C1 segment of cervical spinal cord (tissue), 14 donors: ENCODE measurements at regions not wholly inside any gene's neighbourhood (a gene's known extent, or its start where the extent isn't known, plus 50 kb on each side); places are given as distances from the start of the nearest gene placed in this dataset.

Experiments
- DNase-seq, 14 donors: peaks; one replicate each; lab custom pipeline; 2025; lab: John Stamatoyannopoulos, UW

DNA sequence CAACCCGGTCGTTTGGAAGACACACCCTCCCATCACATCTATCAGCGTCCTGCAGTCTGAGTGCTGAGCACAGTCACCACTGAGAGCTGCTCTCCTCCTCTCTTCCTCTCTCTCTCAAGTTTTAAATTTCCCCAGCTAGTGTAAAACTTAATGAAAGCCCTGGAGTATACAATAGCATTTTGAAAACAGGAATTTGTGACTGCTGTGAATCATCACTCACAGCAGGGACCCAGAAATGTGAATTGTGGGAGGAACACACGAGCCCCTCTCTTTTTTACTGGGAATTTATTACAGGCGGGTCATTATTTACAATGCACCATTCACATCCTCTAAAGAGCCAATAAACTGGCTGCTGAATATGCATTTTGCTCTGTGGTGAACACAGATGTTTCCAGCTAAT lies 185.0 kb upstream of the SMIM21 start:
- no peak for DNase-seq

DNA sequence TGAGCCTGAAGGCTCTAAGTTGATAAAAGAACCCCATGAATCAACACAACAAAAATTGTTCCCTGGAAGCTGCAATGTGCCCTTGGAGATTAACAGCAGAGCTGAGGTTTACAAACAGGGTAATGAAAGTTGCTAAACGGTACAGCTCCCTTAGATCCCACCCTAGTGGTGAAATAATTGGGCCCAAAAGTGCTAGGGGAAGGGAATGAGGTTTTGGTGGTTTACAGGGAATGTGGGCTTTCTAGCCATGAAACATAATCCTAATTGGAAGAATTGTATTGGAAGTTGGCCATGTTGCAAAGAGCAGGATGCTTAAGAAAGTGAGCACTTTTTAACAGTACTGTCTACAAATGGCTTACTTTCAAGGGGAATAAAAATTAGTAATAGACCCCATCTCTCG lies 180.2 kb upstream of the SMIM21 start:
- no peak for DNase-seq

GRCh38 chr18:75592527-75592926 lies 165.0 kb upstream of the SMIM21 start:
- no peak for DNase-seq

DNA sequence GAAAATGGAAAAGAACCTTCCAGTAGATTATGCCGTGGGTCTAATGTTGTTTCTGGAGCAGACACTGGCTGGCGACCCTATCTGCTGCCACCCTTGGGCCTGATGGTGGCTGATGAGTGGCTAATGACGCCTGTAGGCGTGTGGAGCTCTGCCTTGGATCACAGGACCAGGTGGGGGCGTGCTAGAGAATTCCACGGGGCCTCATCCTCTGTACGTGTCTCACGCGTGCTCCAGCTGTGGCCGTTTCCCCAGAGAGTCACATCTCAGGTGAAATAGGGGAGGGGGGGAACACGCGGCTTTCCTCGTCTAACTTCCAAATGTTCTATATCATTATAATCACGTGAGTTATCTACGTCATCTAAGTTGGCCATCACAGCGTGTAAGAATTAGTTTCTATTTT lies 160.9 kb upstream of the SMIM21 start:
- no peak for DNase-seq

DNA sequence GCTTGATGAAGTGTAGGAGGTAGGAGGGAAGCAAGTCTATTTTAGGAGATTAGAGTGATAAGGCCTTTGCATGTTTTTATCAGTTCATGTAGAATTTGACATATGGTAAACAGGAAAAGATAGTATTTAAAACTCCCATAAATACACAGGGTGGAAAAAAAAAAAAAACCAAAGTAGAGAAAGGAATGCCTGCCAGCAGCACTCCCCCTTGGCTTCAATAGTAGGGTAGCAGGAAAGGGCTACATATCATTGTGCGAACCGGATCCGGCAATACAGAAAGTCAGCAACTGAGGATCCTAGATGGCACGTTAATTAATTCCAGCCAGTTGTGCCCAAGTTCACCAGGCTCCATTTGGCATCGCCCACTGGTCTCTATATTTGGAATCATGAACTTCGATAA lies 159.6 kb upstream of the SMIM21 start:
- DNase-seq, result no peak

- DNase-seq, result no peak
Observed at GRCh38 chr18:75586130-75586889, 158.8 kb upstream of the SMIM21 start.

- no peak for DNase-seq
Observed at GRCh38 chr18:75582940-75583339, 155.4 kb upstream of the SMIM21 start.

- DNase-seq, result no peak
Observed at GRCh38 chr18:75582406-75582821, 154.9 kb upstream of the SMIM21 start.

DNA sequence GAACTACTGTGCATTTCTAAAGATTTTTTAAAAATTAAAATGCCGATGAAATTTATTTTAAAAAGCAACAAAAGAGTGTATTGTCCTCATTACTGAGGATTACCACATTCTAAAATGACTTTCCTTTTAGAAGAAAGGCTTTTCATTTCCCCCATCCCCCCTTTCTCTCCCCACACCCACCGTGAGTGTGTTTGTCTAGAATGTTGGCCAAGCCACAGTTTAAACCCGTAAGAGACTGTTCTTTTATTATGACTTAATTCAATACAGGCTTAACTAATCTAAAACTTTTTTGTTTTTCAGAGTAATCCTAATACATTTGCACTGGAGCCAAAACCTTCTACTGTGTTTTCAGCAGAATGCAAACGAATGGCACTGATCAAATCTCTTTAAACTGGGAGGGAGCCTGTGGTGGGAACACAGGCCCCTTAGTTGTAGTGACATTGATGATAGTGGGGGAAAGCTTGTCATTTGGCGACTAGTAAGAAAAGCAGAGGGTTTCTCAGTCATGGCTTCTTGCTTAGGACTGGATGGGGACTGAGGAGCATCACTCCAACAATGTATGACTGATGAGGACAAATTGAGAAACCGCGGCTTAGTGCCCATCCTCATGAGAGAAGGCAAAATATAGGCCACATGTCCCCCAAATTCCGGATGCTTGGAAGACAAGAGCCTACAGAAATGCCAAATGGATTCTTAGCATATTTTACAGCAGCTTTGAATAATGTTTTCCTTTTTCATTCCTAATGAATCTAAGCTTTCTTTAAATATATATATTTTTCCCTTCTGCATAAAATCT lies 154.0 kb upstream of the SMIM21 start:
- DNase-seq, result no peak

DNA sequence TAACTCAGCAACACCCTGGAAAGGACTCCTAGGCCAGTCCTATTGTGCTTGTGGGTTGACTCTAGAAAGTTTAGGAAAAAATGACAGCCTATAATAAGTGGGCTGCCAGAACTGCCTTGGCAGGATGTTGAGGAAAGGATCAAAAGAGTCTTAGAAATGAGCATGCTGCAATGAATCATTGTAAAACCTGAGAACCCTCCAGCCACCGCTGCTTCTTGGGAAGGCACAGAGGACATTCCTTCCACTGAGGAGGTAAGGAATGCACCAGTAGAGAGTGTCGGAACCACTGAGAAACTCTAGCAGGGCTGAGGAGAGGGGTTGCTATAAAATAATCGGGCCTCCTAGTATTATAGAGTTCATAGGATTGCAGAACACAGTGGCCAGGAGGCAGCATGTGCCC lies 146.7 kb upstream of the SMIM21 start:
- no peak for DNase-seq

- DNase-seq, result no peak
Observed at GRCh38 chr18:75563150-75563549, 135.6 kb upstream of the SMIM21 start.

DNA sequence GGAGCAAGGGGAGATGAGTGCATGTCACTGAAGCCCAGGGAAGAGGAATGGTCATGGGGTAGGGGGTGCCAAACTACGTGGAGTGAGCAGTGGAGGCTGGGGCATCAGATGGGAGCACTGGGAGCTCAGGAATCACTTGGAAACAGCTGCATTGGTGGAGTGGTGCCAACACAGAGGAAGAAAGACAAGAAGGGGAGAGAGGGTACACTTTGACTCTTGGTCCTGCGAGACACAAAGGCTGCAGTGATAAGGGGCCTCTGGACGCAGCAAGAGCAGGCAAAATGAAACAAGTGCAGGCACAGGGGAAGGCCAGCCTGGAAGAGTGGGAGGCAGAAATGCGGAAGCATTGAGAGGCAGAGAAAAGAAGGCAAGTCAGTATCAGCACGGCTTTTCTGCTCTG lies 134.7 kb upstream of the SMIM21 start:
- no peak for DNase-seq

GRCh38 chr18:75558790-75559189 lies 131.3 kb upstream of the SMIM21 start:
- no peak for DNase-seq

DNA sequence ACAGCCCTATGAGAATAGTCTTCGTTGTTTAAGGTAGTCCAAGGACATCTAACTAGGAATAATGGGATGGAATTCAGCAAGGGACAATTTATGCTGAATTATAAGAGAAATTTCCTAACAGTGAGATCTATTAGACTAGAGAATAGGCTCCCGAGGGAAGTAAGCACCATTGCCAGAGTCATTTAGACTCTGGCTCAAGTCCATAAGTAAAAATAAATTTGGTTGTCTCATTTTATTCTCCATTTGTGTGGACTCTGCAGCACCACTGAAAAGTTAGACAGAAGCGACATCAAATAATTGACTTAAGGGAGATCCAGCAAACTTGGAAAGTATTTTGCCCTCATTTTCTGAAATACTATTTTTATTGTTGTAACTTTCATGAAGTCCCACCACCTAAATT lies 129.3 kb upstream of the SMIM21 start:
- no peak for DNase-seq

GRCh38 chr18:75554644-75555185 lies 127.2 kb upstream of the SMIM21 start:
- DNase-seq, result no peak

DNA sequence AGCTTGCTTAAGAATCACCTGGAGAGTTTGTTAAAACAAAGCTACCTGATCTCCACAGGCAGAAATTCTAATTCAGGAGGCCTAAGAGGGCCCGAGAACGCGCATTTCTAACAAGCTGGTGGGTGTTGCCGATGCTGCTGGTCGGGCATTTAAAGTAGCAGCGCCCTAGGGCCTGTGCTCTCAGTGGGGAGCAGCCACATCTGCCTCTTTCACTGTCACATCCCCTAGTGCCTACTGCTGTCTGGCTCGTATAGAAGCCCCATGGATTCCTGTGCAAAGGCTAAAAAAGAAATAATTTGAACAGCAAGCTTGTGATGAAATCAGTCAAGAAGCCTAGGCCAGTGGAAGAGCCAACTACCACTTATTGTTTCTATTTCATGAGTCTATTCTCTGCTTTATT lies 126.7 kb upstream of the SMIM21 start:
- DNase-seq, result no peak

GRCh38 chr18:75553021-75553420 lies 125.5 kb upstream of the SMIM21 start:
- DNase-seq, result no peak

DNA sequence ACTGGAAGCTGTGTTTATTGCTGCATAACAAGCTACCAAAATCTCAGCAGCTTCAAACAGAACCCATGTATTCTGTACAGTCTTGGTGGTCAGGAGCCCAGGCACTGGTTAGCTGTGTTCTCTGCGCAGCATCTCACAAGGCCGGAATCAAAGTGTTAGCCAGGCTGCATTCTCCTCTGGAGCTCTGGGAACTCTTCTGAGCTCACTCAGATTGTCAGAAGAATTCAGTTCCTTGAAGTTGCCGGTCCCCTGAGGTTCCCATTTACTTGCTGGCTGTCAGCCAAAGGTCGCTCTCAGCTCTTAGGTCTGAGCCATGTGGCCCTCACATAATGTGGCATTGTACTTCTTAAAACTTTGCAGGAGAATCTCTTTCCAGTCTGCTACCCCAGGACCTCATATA lies 123.6 kb upstream of the SMIM21 start:
- no peak for DNase-seq

GRCh38 chr18:75548353-75548905 lies 120.9 kb upstream of the SMIM21 start:
- peak in 1 of 14 donors; percentile 13 for DNase-seq

DNA sequence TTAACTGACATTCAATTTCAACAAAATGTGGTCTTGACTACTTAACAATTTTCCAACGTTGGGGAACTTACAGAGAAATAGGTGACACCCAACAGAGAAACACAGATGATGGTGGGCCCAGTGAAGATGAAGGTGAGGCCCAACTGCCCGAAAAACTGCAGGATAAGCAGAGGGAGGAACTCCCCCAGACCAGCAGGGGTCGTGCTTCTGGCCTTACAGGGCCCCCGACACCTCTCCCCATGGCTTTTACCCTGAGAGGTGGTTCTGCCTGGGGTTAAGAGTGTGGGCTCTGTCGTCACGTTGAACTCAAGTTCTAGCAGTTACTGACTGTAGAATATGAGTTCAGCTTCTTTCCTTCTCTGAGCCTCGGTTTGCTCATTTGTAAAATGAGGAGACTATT lies 119.5 kb upstream of the SMIM21 start:
- no peak for DNase-seq

- DNase-seq, result no peak
Observed at GRCh38 chr18:75545189-75545588, 117.7 kb upstream of the SMIM21 start.

GRCh38 chr18:75544496-75544895 lies 117.0 kb upstream of the SMIM21 start:
- no peak for DNase-seq

GRCh38 chr18:75544051-75544481 lies 116.6 kb upstream of the SMIM21 start:
- no peak for DNase-seq
